ENCODE measurements at regions not wholly inside any gene's neighbourhood (a gene's known extent, or its start where the extent isn't known, plus 50 kb on each side); places are given as distances from the start of the nearest gene placed in this dataset.

DNA sequence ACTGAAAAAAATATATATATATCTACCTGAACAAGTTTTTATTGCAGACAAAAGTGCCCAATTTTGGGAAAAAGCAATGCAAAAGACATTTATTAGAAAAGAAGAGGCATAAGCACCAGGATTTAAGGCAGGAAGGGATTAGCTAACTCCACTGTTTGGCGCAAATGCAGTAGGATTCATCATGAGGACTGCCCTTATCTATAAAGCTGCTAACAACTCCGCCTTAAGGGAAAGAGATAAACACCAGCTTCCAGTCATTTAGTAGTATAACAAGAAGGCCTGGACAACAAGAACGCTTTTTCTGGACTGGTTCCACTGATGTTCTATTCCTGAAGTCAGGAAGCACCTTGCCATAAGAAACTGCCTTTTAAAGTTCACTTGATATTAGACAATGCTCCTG lies 52.9 kb upstream of the FSHR start:
- Histone ChIP-seq H3K4me1 (ENCODE audit: control insufficient read depth, extremely low read depth, insufficient read depth, low read length) (no peaks in the 10 kb centered on the region), H3K4me2 (ENCODE audit: control insufficient read depth, extremely low read depth, insufficient read depth, low read depth, low read length) (no peak overlapping the region), H3K9me3 (ENCODE audit: control insufficient read depth, low read depth, low read length) (no peaks in the 10 kb centered on the region), H3K9ac (ENCODE audit: control insufficient read depth, extremely low read depth, insufficient read depth, low read length) (no peak overlapping the region), H3K27ac (ENCODE audit: control insufficient read depth, insufficient read depth, low read length) (no peak overlapping the region), H3K79me2 (ENCODE audit: control insufficient read depth, insufficient read depth, low read length) (no peaks in the 10 kb centered on the region), H3K27me3 (ENCODE audit: control insufficient read depth, extremely low read depth, insufficient read depth, low read length) (no peaks in the 10 kb centered on the region), H3K9me1 (ENCODE audit: control insufficient read depth, extremely low read depth, insufficient read depth, low read length) (no peaks in the 10 kb centered on the region), H2AFZ (ENCODE audit: control insufficient read depth, low read length) (no peak overlapping the region), H4K20me1 (ENCODE audit: control insufficient read depth, extremely low read depth, insufficient read depth, low read length) (no peaks in the 10 kb centered on the region), H3K4me3 (ENCODE audit: control insufficient read depth in 2 of 3, extremely low read depth in 1 of 3, insufficient read depth in 2 of 3, low read depth in 1 of 3, low read length in 3 of 3) (no peak overlapping the region), H3K36me3 (ENCODE audit: control insufficient read depth in 2 of 2, extremely low read depth in 1 of 2, insufficient read depth in 2 of 2, low read length in 2 of 2) (no peaks in the 10 kb centered on the region)
- TF ChIP-seq, protein P1, sequence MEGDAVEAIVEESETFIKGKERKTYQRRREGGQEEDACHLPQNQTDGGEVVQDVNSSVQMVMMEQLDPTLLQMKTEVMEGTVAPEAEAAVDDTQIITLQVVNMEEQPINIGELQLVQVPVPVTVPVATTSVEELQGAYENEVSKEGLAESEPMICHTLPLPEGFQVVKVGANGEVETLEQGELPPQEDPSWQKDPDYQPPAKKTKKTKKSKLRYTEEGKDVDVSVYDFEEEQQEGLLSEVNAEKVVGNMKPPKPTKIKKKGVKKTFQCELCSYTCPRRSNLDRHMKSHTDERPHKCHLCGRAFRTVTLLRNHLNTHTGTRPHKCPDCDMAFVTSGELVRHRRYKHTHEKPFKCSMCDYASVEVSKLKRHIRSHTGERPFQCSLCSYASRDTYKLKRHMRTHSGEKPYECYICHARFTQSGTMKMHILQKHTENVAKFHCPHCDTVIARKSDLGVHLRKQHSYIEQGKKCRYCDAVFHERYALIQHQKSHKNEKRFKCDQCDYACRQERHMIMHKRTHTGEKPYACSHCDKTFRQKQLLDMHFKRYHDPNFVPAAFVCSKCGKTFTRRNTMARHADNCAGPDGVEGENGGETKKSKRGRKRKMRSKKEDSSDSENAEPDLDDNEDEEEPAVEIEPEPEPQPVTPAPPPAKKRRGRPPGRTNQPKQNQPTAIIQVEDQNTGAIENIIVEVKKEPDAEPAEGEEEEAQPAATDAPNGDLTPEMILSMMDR (optimal IDR thresholded peaks at IDR 0.05 in 1 of 3, IDR thresholded peaks at IDR 0.05 in 1 of 3, conservative IDR thresholded peaks at IDR 0.05 in 1 of 3; ENCODE audit: extremely low read depth in 1 of 3, insufficient read depth in 2 of 3, low read length in 3 of 3), result no peak
- TF ChIP-seq EZH2 (IDR thresholded peaks at IDR 0.05; ENCODE audit: low read length), result no peak
- FAIRE-seq (no peak), DNase-seq (ENCODE audit: low read depth, low spot score) (no peak)
- dilution Hi-C loops (cut with MboI; ENCODE audit: extremely low pct_ligation_motif_present, low sequenced_read_pairs), result no loop called here

Small RNA genes in the stretch of these regions (small RNA-seq; reads per million reads assigned to genes)
- 0 to 0.07 (median 0) reads per million in 3 experiments for gene RNU6-439P (ENCODE audit: insufficient read length in 3 of 3, low read depth in 3 of 3, low replicate concordance in 1 of 3)
